GM12878 (cell line): ENCODE measurements at regions not wholly inside any gene's neighbourhood (a gene's known extent, or its start where the extent isn't known, plus 50 kb on each side); places are given as distances from the start of the nearest gene placed in this dataset.

Source experiments
- ATAC-seq: fragments of 200-7000 bp; cut with Tn5 transposase; 3 replicates; pipeline ENCODE4 v1.9.1; 2020; ENCODE audit warnings: mild to moderate bottlenecking, moderate library complexity
- BruUV-seq: library from RNA; stranded (reverse); fragments of 400-500 nt; replicated peaks from 2 replicates; lab custom pipeline; 2021; lab: Mats Ljungman, UMichigan
- CTCF ChIA-PET: fragments of 300-600 bp; sonication (Branson Sonifier 250); formaldehyde crosslinking; extraction: SDS; loops from one replicate; lab custom pipeline; 2021; ENCODE audit warnings: inconsistent platforms; lab: Yijun Ruan, JAX
- POLR2A ChIA-PET: fragments of 350-600 bp; formaldehyde crosslinking; extraction: SDS; loops from one replicate; lab custom pipeline; 2021; ENCODE audit warnings: inconsistent platforms; lab: Charles Lee
- RAD21 ChIA-PET: fragments of 300-600 bp; sonication (Branson Sonifier 250); formaldehyde crosslinking; loops from one replicate; lab custom pipeline; 2023; ENCODE audit warnings: antibody characterized with exemption; ENCODE audit not compliant: unreplicated experiment; lab: Charles Lee
- SMC1A ChIA-PET: fragments of 300-600 bp; sonication (Branson Sonifier 250); formaldehyde crosslinking; loops from one replicate; lab custom pipeline; 2023; ENCODE audit not compliant: unreplicated experiment, uncharacterized antibody; lab: Charles Lee
- DNase-seq: peaks from one replicate; pipeline ENCODE4 v3.0.0-alpha.2; 2011; ENCODE audit warnings: low read depth, low spot score
- FAIRE-seq: peaks from 3 replicates; lab custom pipeline; 2011; peaks lifted over from hg19 to GRCh38; lab: Jason Lieb, UNC
- H2AFZ ChIP-seq: 2 replicates; pipeline ENCODE4 v1.6.0; 2011; ENCODE audit warnings: low read depth, low read length, control low read depth; ENCODE audit not compliant: control insufficient read depth
- H3K27ac ChIP-seq: 2 replicates; pipeline ENCODE4 v1.5.1; 2011; ENCODE audit warnings: control low read depth; ENCODE audit not compliant: control insufficient read depth, insufficient read depth
- H3K27me3 ChIP-seq, 2 experiments: replicated peaks in 1 of 2; 2 replicates each; pipeline versions ENCODE4 v1.6.0 to v1.6.1; 2011; ENCODE audit warnings: low read length in 1 of 2; ENCODE audit not compliant: control insufficient read depth in 2 of 2, insufficient read depth in 2 of 2
- H3K36me3 ChIP-seq, 2 experiments: 2 replicates each; pipeline ENCODE4 v1.5.1; 2011; ENCODE audit warnings: low read length in 1 of 2; ENCODE audit not compliant: control insufficient read depth in 2 of 2, insufficient read depth in 2 of 2
- H3K4me1 ChIP-seq: 2 replicates; pipeline ENCODE4 v1.6.1; 2011; ENCODE audit warnings: mild to moderate bottlenecking, low read length, moderate library complexity, mixed read lengths; ENCODE audit not compliant: control insufficient read depth, insufficient read depth
- H3K4me2 ChIP-seq: 2 replicates; pipeline ENCODE4 v1.6.0; 2011; ENCODE audit warnings: control low read depth; ENCODE audit not compliant: control insufficient read depth, insufficient read depth
- H3K4me3 ChIP-seq: fragments of 200-600 bp; sonication (generic); 2 replicates; pipeline ENCODE4 v1.5.1; 2016
- H3K79me2 ChIP-seq: 2 replicates; pipeline ENCODE4 v1.6.0; 2011; ENCODE audit warnings: low read length; ENCODE audit not compliant: control insufficient read depth, insufficient read depth
- H3K9ac ChIP-seq: 2 replicates; pipeline ENCODE4 v1.8.0; 2011; ENCODE audit warnings: low read length, control low read depth, mixed read lengths; ENCODE audit not compliant: control insufficient read depth, insufficient read depth
- H3K9me3 ChIP-seq: replicated peaks from 3 replicates; pipeline ENCODE4 v1.5.1; 2011; ENCODE audit warnings: mild to moderate bottlenecking, low read length; ENCODE audit not compliant: control insufficient read depth, insufficient read depth
- H4K20me1 ChIP-seq: 2 replicates; pipeline ENCODE4 v1.6.0; 2011; ENCODE audit not compliant: control insufficient read depth, insufficient read depth
- BACH1 ChIP-seq: fragments of 450-650 bp; IDR thresholded peaks from 2 replicates; pipeline ENCODE4 v1.6.1; 2017; ENCODE audit warnings: mild to moderate bottlenecking, borderline replicate concordance
- ESRRA ChIP-seq: IDR thresholded peaks from 2 replicates; pipeline ENCODE4 v1.6.1; 2012; ENCODE audit warnings: mild to moderate bottlenecking, low read length, improper control_type of control experiment
- EZH2 ChIP-seq: IDR thresholded peaks from 2 replicates; pipeline ENCODE4 v1.6.1; 2012; ENCODE audit warnings: low read depth, mild to moderate bottlenecking, control low read depth, inconsistent platforms, low read length, borderline replicate concordance; ENCODE audit not compliant: control insufficient read depth
- IRF5 ChIP-seq: fragments of 450-650 bp; IDR thresholded peaks from 2 replicates; pipeline ENCODE4 v1.6.1; 2017; ENCODE audit warnings: borderline replicate concordance
- PAX5 ChIP-seq: IDR thresholded peaks from 2 replicates; pipeline ENCODE4 v1.6.1; 2011; ENCODE audit warnings: low read depth, low read length, borderline replicate concordance
- RAD51 ChIP-seq: fragments of 450-650 bp; IDR thresholded peaks from 2 replicates; pipeline ENCODE4 v1.6.1; 2016; ENCODE audit warnings: moderate library complexity, mild to moderate bottlenecking, inconsistent platforms
- RB1 ChIP-seq: fragments of 450-650 bp; formaldehyde crosslinking; IDR thresholded peaks from 2 replicates; pipeline ENCODE4 v1.6.1; 2017; ENCODE audit warnings: mild to moderate bottlenecking, borderline replicate concordance
- WGBS: methylation state at CpG from one replicate; pipeline ENCODE4 v1.1.6; 2016; ENCODE audit warnings: low lambda C conversion rate; ENCODE audit not compliant: insufficient replicate concordance, insufficient coverage; ENCODE audit errors: missing lambda C conversion rate; 5-methylcytosine and 5-hydroxymethylcytosine counted together
- in situ Hi-C: fragments of 300-500 bp; cut with MboI; formaldehyde crosslinking; loops from 9 replicates; pipeline ENCODE4 v1.14.3; 2018; ENCODE audit warnings: mixed read lengths
- intact Hi-C: fragments of 100-400 bp; cut with micrococcal nuclease; formaldehyde crosslinking; loops from one replicate; pipeline ENCODE4 v1.14.2; 2022; ENCODE audit not compliant: unreplicated experiment
- TF ChIP-seq, protein P1 (sequence below): IDR thresholded peaks from 2 replicates; pipeline ENCODE4 v1.6.1; 2011; ENCODE audit warnings: borderline replicate concordance, low read depth, mild to moderate bottlenecking, moderate library complexity, low read length; ENCODE audit not compliant: insufficient read depth, poor library complexity, severe bottlenecking

DNA sequence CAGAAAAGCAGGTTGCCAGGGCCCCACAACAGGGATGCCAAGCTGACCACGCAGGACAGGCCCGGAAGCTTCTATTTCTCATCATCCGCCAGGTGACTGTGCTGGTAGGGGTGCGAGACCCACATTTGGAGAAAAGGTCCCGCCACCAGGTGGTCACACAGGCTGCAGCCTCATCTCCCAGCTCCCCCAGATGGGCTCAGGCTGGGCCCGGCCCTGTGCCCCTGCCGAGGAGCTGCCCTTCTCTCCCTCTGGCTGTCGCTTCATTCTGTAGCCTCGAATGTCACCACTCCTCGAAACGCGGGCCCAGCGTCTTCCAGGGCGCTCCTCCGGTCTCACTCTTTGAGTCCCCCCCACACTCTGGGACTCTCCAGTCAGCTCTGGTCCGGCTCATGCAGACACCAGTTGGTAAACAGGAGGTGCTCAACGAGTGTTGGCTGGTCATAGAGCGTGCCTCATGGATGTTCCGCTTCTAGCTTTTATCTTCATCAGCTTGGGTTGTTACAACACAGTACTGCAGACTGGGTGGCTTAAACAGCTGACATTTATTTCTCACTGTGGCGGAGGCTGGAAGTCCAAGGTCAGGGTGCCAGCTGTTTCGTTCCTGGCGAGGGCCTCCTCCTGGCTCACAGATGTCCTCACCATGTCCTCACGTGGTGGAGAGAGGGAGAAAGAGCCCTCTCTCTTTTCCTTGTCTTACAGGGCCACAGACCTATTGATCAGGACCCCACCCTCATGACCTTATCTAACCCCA, 87.1 kb downstream of the TEX29 start:
- Histone ChIP-seq H3K79me2 (no peaks in the 10 kb centered on the region), H3K4me1 (no peaks in the 10 kb centered on the region), H3K4me3 (no peak overlapping the region), H3K4me2 (no peak overlapping the region), H3K27ac (no peak overlapping the region), H2AFZ (no peak overlapping the region), H3K9me3 (no peaks in the 10 kb centered on the region), H3K9ac (no peak overlapping the region), H4K20me1 (0 out of 2 replicates have a peak, but pooled peaks cover 2% of the 10 kb centered on the region), H3K36me3 (no peaks in the 10 kb centered on the region), H3K27me3 (no peaks in the 10 kb centered on the region; a peak in 2 of 4 replicates)
- FAIRE-seq, result no peak
- CTCF ChIA-PET, result interaction anchor here (3.3 kb wide), 1 partner anchor 340 kb away, joined by 26 read pairs; no protein-coding TSS in a partner anchor
- RAD21 ChIA-PET, result no interaction called here
- BruUV-seq, result no TSS peak
- SMC1A ChIA-PET, result no interaction called here
- TF ChIP-seq EZH2, result no peak
- 37% methylated on average over 23 of the region's 23 CpGs for WGBS
- in situ Hi-C loops, result no loop called here
- no peak for ATAC-seq
- intact Hi-C loops, result no loop called here
- POLR2A ChIA-PET, result no interaction called here
- DNase-seq, result no peak

GRCh38 chr13:111409413-111409812, 89.0 kb downstream of the TEX29 start:
- ChIA-PET POLR2A (no interaction called here), SMC1A (no interaction called here), CTCF (no interaction called here), RAD21 (no interaction called here)
- WGBS, result 41% methylated on average over 10 of the region's 10 CpGs
- H3K9me3 ChIP-seq, result no peaks in the 10 kb centered on the region
- no peak overlapping the region for H3K4me3 ChIP-seq
- intact Hi-C loops (no loop called here), in situ Hi-C loops (no loop called here)
- no peak overlapping the region for H2AFZ ChIP-seq
- H3K4me2 ChIP-seq, result no peak overlapping the region
- ATAC-seq (no peak), DNase-seq (no peak), FAIRE-seq (no peak)
- no peak overlapping the region for H3K9ac ChIP-seq
- no peak overlapping the region for H3K27ac ChIP-seq
- BruUV-seq, result no TSS peak
- H3K4me1 ChIP-seq, result no peaks in the 10 kb centered on the region
- no peaks in the 10 kb centered on the region for H4K20me1 ChIP-seq
- H3K79me2 ChIP-seq, result no peaks in the 10 kb centered on the region
- no peaks in the 10 kb centered on the region for H3K36me3 ChIP-seq
- no peaks in the 10 kb centered on the region; a peak in 2 of 4 replicates for H3K27me3 ChIP-seq
- TF ChIP-seq ESRRA (no peak), RB1 (no peak), IRF5 (no peak), RAD51 (no peak), BACH1 (no peak), PAX5 (no peak)
- TF ChIP-seq, protein P1, sequence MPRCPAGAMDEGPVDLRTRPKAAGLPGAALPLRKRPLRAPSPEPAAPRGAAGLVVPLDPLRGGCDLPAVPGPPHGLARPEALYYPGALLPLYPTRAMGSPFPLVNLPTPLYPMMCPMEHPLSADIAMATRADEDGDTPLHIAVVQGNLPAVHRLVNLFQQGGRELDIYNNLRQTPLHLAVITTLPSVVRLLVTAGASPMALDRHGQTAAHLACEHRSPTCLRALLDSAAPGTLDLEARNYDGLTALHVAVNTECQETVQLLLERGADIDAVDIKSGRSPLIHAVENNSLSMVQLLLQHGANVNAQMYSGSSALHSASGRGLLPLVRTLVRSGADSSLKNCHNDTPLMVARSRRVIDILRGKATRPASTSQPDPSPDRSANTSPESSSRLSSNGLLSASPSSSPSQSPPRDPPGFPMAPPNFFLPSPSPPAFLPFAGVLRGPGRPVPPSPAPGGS, result no peak
